ENCODE measurements at regions not wholly inside any gene's neighbourhood (a gene's known extent, or its start where the extent isn't known, plus 50 kb on each side); places are given as distances from the start of the nearest gene placed in this dataset.
"Not testable (repeated sequence)": the region's sequence is repeated elsewhere in the genome, so short reads cannot be mapped to it uniquely, and the experiment has no call there.

GRCh38 chr3:67940210-67940952 lies 286.0 kb upstream of the SUCLG2 start:
- DNase-seq: no peak

- no peak for DNase-seq
Observed at GRCh38 chr3:67937498-67938118, 283.2 kb upstream of the SUCLG2 start.

GRCh38 chr3:67930394-67930793 lies 276.0 kb upstream of the SUCLG2 start:
- not testable (repeated sequence) for DNase-seq

GRCh38 chr3:67923796-67924195 lies 269.4 kb upstream of the SUCLG2 start:
- DNase-seq: no peak

GRCh38 chr3:67920969-67921368 lies 266.6 kb upstream of the SUCLG2 start:
- DNase-seq: no peak

GRCh38 chr3:67920311-67920710 lies 265.9 kb upstream of the SUCLG2 start:
- no peak for DNase-seq

GRCh38 chr3:67916353-67916752 lies 261.9 kb upstream of the SUCLG2 start:
- no peak for DNase-seq

- no peak for DNase-seq
Observed at GRCh38 chr3:67907735-67908134, 253.3 kb upstream of the SUCLG2 start.

GRCh38 chr3:67906261-67906660 lies 251.8 kb upstream of the SUCLG2 start:
- no peak for DNase-seq

- DNase-seq: no peak
Observed at GRCh38 chr3:67901681-67902080, 247.3 kb upstream of the SUCLG2 start.

- DNase-seq: no peak
Observed at GRCh38 chr3:67898916-67899315, 244.5 kb upstream of the SUCLG2 start.

- no peak for DNase-seq
Observed at GRCh38 chr3:67897351-67898336, 243.2 kb upstream of the SUCLG2 start.

- DNase-seq: no peak
Observed at GRCh38 chr3:67896130-67896529, 241.7 kb upstream of the SUCLG2 start.

- no peak for DNase-seq
Observed at GRCh38 chr3:67894510-67894909, 240.1 kb upstream of the SUCLG2 start.

GRCh38 chr3:67884345-67884744 lies 229.9 kb upstream of the SUCLG2 start:
- no peak for DNase-seq

GRCh38 chr3:67883766-67884165 lies 229.4 kb upstream of the SUCLG2 start:
- DNase-seq: peak; percentile 24

- no peak for DNase-seq
Observed at GRCh38 chr3:67882981-67883380, 228.6 kb upstream of the SUCLG2 start.

GRCh38 chr3:67876261-67876660 lies 221.8 kb upstream of the SUCLG2 start:
- DNase-seq: no peak

GRCh38 chr3:67875858-67876257 lies 221.4 kb upstream of the SUCLG2 start:
- DNase-seq: no peak

GRCh38 chr3:67875338-67875737 lies 220.9 kb upstream of the SUCLG2 start:
- no peak for DNase-seq

GRCh38 chr3:67870477-67870876 lies 216.1 kb upstream of the SUCLG2 start:
- DNase-seq: no peak

- DNase-seq: no peak
Observed at GRCh38 chr3:67866571-67866970, 212.2 kb upstream of the SUCLG2 start.

- no peak for DNase-seq
Observed at GRCh38 chr3:67864587-67865183, 210.3 kb upstream of the SUCLG2 start.
